ENCODE measurements at regions not wholly inside any gene's neighbourhood (a gene's known extent, or its start where the extent isn't known, plus 50 kb on each side); places are given as distances from the start of the nearest gene placed in this dataset.

DNA sequence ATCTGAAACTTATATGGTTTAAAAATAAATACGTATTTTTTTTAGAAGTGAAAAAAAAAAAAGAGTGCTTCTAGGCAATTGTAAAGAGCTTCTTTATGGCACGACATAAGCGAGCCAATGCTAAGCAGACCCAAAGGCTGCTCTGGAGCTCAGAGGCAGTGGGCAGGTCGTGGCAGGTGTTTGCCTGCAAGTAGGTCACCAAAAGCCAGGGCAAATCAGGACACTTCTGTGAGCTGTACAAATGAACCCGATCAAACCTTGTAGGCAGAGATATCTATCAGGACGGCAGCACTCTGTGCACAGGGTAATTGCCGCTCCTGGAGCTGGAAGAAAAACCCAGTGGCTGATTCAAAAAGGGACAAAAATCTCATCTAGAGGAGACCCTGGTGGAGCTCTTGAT is 75.9 kb downstream of the IRX2 start:
- FAIRE-seq (no peak), DNase-seq (ENCODE audit: insufficient read length, low spot score) (no peak)
- TF ChIP-seq, protein P1, sequence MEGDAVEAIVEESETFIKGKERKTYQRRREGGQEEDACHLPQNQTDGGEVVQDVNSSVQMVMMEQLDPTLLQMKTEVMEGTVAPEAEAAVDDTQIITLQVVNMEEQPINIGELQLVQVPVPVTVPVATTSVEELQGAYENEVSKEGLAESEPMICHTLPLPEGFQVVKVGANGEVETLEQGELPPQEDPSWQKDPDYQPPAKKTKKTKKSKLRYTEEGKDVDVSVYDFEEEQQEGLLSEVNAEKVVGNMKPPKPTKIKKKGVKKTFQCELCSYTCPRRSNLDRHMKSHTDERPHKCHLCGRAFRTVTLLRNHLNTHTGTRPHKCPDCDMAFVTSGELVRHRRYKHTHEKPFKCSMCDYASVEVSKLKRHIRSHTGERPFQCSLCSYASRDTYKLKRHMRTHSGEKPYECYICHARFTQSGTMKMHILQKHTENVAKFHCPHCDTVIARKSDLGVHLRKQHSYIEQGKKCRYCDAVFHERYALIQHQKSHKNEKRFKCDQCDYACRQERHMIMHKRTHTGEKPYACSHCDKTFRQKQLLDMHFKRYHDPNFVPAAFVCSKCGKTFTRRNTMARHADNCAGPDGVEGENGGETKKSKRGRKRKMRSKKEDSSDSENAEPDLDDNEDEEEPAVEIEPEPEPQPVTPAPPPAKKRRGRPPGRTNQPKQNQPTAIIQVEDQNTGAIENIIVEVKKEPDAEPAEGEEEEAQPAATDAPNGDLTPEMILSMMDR (IDR thresholded peaks at IDR 0.05; ENCODE audit: insufficient read depth, missing control alignments), result no peak

DNA sequence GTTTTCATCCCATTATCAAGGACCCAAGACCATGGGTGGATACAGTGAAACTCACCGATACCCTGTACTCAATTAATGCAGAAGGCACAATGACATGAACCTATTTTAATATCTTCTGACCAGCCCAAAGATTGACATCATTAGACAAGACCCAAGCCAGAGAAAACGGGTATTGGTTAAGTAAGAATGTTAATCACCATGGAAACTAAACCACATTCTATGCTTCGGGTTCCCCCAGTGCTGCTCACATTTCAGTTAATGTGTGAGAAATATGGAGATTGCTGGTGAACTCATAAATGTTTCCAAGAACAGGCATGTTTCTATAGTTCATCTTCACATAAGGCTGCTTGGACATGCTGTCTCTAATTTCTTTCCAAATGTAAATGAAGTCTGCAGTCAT is 77.0 kb downstream of the IRX2 start:
- FAIRE-seq (no peak), DNase-seq (ENCODE audit: insufficient read length, low spot score) (no peak)
- TF ChIP-seq, protein P1 (IDR thresholded peaks at IDR 0.05; ENCODE audit: insufficient read depth, missing control alignments), result no peak

DNA sequence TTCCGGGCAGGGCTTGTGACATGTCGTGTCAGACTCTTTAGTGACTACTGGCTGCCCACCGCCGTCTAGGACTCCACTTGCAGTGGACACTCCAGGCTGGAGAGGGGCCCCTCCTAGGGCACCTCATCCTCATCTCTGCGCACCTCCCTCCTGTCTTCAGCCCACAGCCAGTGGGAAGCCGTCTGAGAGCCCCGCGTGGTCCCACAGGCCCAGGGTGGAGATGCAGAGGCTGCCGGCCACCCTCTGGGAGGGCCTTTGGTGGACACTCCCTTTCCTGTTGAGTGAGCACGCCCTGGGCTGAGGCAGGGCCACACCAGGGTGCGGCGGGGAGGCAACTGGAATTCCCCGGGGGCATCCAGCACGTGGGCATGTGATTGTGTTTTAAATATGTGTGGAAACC is 80.5 kb downstream of the IRX2 start:
- FAIRE-seq (no peak), DNase-seq (ENCODE audit: insufficient read length, low spot score) (no peak)
- TF ChIP-seq, protein P1 (IDR thresholded peaks at IDR 0.05; ENCODE audit: insufficient read depth, missing control alignments), result no peak

DNA sequence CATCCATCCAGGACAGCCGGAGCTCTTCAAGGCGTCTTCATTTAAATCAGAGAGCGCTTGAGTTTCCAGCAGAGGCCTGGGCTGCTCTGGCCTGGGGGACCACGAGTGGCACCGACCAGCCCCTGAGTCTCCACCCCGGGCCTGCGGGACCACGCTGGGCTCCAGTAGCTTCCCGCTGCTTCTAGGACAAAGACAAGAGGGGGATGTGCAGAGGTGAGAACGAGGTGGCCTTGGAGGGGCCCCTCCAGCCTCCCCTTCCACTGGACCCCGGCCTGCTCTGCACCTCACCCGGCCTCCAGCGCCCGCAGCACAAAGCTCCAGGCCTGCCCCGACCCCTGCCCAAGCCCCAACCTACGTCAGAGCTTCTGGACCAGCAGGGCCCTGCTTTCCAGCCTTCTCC is 81.6 kb downstream of the IRX2 start:
- no peak for DNase-seq (ENCODE audit: insufficient read length, low spot score)
- TF ChIP-seq, protein P1 (IDR thresholded peaks at IDR 0.05; ENCODE audit: insufficient read depth, missing control alignments), result no peak
- no peak for FAIRE-seq

- TF ChIP-seq, protein P1 (IDR thresholded peaks at IDR 0.05; ENCODE audit: insufficient read depth, missing control alignments), result no peak
- DNase-seq (ENCODE audit: insufficient read length, low spot score), result no peak
- FAIRE-seq, result no peak
These were observed 82.2 kb downstream of the IRX2 start for GRCh38 chr5:2669259-2669658.

DNA sequence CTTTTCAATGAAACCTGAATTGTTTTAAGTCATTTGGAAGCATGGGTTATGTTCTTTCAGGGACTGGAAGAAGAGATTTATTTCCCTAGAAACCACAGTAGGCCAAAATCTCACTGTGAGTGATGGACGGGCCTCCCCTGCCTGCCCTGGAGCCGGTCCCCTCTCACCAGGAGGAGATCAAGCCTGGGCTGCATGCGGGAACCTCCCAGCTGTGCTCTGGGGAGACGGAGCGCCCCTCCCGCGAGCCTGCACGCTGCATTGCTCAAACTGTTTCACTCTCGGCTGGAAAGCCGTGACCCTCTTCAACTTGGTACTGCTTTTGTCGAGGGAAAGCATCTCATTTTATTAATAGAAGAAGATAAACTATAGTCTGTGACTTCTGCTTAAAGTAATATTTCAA is 85.4 kb downstream of the IRX2 start:
- DNase-seq (ENCODE audit: insufficient read length, low spot score) (no peak), FAIRE-seq (no peak)
- TF ChIP-seq, protein P1 (IDR thresholded peaks at IDR 0.05; ENCODE audit: insufficient read depth, missing control alignments), result no peak

DNA sequence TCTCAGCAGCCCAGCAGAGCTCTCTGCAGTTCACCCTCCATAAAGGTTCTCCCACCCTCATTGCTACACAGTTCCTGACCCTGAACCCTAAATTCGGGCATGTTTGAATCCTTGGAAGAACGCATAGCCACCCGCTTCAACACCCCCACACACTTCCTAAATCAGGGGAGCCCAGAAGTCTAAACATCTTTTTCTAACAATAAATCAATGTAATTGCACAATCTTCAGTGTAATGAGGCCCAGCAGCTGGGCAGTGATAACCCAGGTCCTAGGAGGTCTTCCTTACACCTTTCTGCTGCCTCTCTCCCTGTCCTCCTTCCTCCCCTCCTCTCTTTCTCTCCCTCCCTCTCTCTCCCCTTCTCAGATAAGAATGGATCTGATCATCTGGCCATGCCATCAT is 88.0 kb downstream of the IRX2 start:
- TF ChIP-seq, protein P1 (IDR thresholded peaks at IDR 0.05; ENCODE audit: insufficient read depth, missing control alignments), result no peak
- DNase-seq (ENCODE audit: insufficient read length, low spot score) (no peak), FAIRE-seq (no peak)

Measured in D721Med (cell line).